GM19395 (cell line): ENCODE measurements at regions not wholly inside any gene's neighbourhood (a gene's known extent, or its start where the extent isn't known, plus 50 kb on each side); places are given as distances from the start of the nearest gene placed in this dataset.

ENCODE experiments used
- ATAC-seq: cut with Tn5 transposase; IDR thresholded peaks from one replicate; pipeline ENCODE4 v1.9.1; 2021; ENCODE audit warnings: mild to moderate bottlenecking, moderate library complexity; ENCODE audit not compliant: unreplicated experiment

- no peak for ATAC-seq
These were observed 67.5 kb upstream of the SLC6A6 start for GRCh38 chr3:14334936-14335335.

- no peak for ATAC-seq
These were observed 66.3 kb upstream of the SLC6A6 start for GRCh38 chr3:14335774-14336748.

- ATAC-seq, result no peak
These were observed 65.4 kb upstream of the SLC6A6 start for GRCh38 chr3:14336749-14337598.

- no peak for ATAC-seq
These were observed 64.6 kb upstream of the SLC6A6 start for GRCh38 chr3:14337828-14338227.

GRCh38 chr3:14338242-14338641, 64.2 kb upstream of the SLC6A6 start:
- ATAC-seq, result no peak

GRCh38 chr3:14338898-14339458, 63.4 kb upstream of the SLC6A6 start:
- no peak for ATAC-seq

- no peak for ATAC-seq
These were observed 61.3 kb upstream of the SLC6A6 start for GRCh38 chr3:14340960-14341708.

GRCh38 chr3:14343338-14344112, 58.9 kb upstream of the SLC6A6 start:
- no peak for ATAC-seq

GRCh38 chr3:14344351-14344750, 58.1 kb upstream of the SLC6A6 start:
- ATAC-seq, result no peak

GRCh38 chr3:14345496-14346150, 56.8 kb upstream of the SLC6A6 start:
- ATAC-seq, result no peak

- no peak for ATAC-seq
These were observed 56.2 kb upstream of the SLC6A6 start for GRCh38 chr3:14346191-14346590.

- ATAC-seq, result no peak
These were observed 55.8 kb upstream of the SLC6A6 start for GRCh38 chr3:14346642-14347041.

GRCh38 chr3:14347110-14347509, 55.3 kb upstream of the SLC6A6 start:
- ATAC-seq, result no peak

GRCh38 chr3:14351617-14352001, 50.8 kb upstream of the SLC6A6 start:
- ATAC-seq, result no peak

- ATAC-seq, result no peak
These were observed 50.3 kb upstream of the SLC6A6 start for GRCh38 chr3:14352002-14352627.
